ENCODE measurements at regions not wholly inside any gene's neighbourhood (a gene's known extent, or its start where the extent isn't known, plus 50 kb on each side); places are given as distances from the start of the nearest gene placed in this dataset.

DNA sequence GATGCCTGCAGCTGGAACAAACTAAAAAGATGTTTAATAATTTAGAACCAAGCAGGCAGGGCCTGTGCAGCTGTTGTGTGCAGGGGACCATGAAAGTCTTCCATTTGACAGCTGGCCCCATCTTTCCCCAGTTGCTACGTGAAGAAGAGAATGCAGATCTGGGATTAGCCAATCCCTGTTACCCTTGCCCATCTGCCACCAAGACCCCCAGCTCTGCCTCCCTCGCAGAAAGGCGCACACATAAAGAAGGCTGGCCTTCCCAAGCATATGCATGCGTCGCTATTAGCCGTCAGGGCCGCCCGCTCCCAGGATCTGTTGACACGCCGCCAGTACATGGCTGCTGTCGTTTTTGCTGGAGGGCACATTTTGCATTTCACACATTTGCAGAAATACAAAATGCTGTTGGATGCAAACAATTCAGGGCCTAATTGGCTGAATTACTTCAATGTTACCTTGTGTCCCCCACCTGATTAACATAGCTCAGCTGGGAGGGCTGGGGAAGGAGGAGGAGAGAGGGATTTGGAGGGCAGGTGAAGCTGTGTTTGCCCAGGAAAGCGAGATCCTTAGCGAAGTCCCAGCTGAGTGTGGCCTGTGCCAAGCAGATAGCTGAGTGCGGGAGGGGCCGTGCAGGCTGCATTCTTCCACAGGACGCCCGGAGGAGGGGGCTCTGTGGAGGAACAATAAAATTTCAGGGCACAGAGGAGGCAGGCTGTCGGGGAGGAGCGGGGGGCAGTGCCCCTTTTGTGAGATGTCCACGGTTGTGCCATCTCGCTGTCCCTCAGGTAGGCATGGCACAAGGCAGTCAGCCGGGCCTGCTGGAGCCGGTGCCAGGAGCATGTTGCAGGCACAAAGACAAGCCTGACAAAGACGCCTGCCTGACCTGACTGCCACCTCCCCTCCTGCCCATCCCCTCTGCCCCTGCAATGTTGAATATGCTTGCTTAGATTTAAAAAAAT, 443.0 kb upstream of the MKI67 start:
- no peak for TF ChIP-seq TAF1 (IDR thresholded peaks at IDR 0.05; ENCODE audit: borderline replicate concordance, insufficient read depth, low read length)
- TF ChIP-seq POLR2AphosphoS5 (IDR thresholded peaks at IDR 0.05; ENCODE audit: low read depth, low read length): no peak
- TF ChIP-seq, protein P1, sequence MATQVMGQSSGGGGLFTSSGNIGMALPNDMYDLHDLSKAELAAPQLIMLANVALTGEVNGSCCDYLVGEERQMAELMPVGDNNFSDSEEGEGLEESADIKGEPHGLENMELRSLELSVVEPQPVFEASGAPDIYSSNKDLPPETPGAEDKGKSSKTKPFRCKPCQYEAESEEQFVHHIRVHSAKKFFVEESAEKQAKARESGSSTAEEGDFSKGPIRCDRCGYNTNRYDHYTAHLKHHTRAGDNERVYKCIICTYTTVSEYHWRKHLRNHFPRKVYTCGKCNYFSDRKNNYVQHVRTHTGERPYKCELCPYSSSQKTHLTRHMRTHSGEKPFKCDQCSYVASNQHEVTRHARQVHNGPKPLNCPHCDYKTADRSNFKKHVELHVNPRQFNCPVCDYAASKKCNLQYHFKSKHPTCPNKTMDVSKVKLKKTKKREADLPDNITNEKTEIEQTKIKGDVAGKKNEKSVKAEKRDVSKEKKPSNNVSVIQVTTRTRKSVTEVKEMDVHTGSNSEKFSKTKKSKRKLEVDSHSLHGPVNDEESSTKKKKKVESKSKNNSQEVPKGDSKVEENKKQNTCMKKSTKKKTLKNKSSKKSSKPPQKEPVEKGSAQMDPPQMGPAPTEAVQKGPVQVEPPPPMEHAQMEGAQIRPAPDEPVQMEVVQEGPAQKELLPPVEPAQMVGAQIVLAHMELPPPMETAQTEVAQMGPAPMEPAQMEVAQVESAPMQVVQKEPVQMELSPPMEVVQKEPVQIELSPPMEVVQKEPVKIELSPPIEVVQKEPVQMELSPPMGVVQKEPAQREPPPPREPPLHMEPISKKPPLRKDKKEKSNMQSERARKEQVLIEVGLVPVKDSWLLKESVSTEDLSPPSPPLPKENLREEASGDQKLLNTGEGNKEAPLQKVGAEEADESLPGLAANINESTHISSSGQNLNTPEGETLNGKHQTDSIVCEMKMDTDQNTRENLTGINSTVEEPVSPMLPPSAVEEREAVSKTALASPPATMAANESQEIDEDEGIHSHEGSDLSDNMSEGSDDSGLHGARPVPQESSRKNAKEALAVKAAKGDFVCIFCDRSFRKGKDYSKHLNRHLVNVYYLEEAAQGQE (IDR thresholded peaks at IDR 0.05; ENCODE audit: insufficient read depth in 1 of 2, low read depth in 2 of 2, low read length in 2 of 2): no peak
- TF ChIP-seq SIN3A (IDR thresholded peaks at IDR 0.05; ENCODE audit: borderline replicate concordance, insufficient read depth, low read length): no peak

Measured in PFSK-1 (cell line).